Adipocyte (in vitro differentiated cells): ENCODE measurements at regions not wholly inside any gene's neighbourhood (a gene's known extent, or its start where the extent isn't known, plus 50 kb on each side); places are given as distances from the start of the nearest gene placed in this dataset.
"Not testable (repeated sequence)": the region's sequence is repeated elsewhere in the genome, so short reads cannot be mapped to it uniquely, and the experiment has no call there.

Experiments
- DNase-seq: peaks from one replicate; pipeline ENCODE4 v3.0.0-alpha.2; 2015; ENCODE audit warnings: low read depth
- H3K27me3 ChIP-seq: replicated peaks from 2 replicates; pipeline ENCODE4 v1.7.0; 2013; ENCODE audit warnings: mild to moderate bottlenecking, low read length, moderate library complexity; ENCODE audit not compliant: control insufficient read depth, insufficient read depth
- H3K36me3 ChIP-seq: 2 replicates; pipeline ENCODE4 v1.7.0; 2013; ENCODE audit warnings: low read length, mild to moderate bottlenecking, moderate library complexity; ENCODE audit not compliant: control insufficient read depth, insufficient read depth, severe bottlenecking
- H3K4me1 ChIP-seq: 2 replicates; pipeline ENCODE4 v1.7.0; 2013; ENCODE audit warnings: mild to moderate bottlenecking, low read length, moderate library complexity; ENCODE audit not compliant: control insufficient read depth, insufficient read depth
- H3K4me3 ChIP-seq: 2 replicates; pipeline ENCODE4 v1.7.0; 2013; ENCODE audit warnings: mild to moderate bottlenecking, low read length, moderate library complexity
- H3K9ac ChIP-seq: 2 replicates; pipeline ENCODE4 v1.7.0; 2013; ENCODE audit warnings: mild to moderate bottlenecking, low read length, moderate library complexity
- H3K9me3 ChIP-seq: 2 replicates; pipeline ENCODE4 v1.7.0; 2013; ENCODE audit warnings: mild to moderate bottlenecking, low read length, moderate library complexity; ENCODE audit not compliant: control insufficient read depth

GRCh38 chr9:42461863-42462262 lies 278.4 kb downstream of the SPATA31A6 start:
- not testable (repeated sequence) for H3K4me3 ChIP-seq, H3K9ac ChIP-seq, H3K27me3 ChIP-seq, H3K4me1 ChIP-seq, H3K36me3 ChIP-seq, H3K9me3 ChIP-seq, DNase-seq

GRCh38 chr9:42463981-42464380 lies 280.5 kb downstream of the SPATA31A6 start:
- H3K4me1 ChIP-seq, H3K27me3 ChIP-seq, H3K9me3 ChIP-seq, H3K4me3 ChIP-seq, DNase-seq, H3K9ac ChIP-seq, H3K36me3 ChIP-seq: not testable (repeated sequence)

GRCh38 chr9:42470577-42470976 lies 287.1 kb downstream of the SPATA31A6 start:
- not testable (repeated sequence) for H3K36me3 ChIP-seq, H3K4me3 ChIP-seq, H3K9me3 ChIP-seq, H3K27me3 ChIP-seq, H3K4me1 ChIP-seq, H3K9ac ChIP-seq
- DNase-seq = peak; percentile 16

- H3K9me3 ChIP-seq, DNase-seq, H3K4me1 ChIP-seq, H3K27me3 ChIP-seq, H3K9ac ChIP-seq, H3K36me3 ChIP-seq, H3K4me3 ChIP-seq: not testable (repeated sequence)
Measured at GRCh38 chr9:42490989-42491388, 307.5 kb downstream of the SPATA31A6 start.

- H3K36me3 ChIP-seq = not testable (repeated sequence)
Measured at GRCh38 chr9:42502620-42503264, 319.3 kb downstream of the SPATA31A6 start.

GRCh38 chr9:42508111-42508510 lies 324.7 kb downstream of the SPATA31A6 start:
- not testable (repeated sequence) for H3K9ac ChIP-seq, H3K9me3 ChIP-seq, DNase-seq, H3K4me3 ChIP-seq, H3K36me3 ChIP-seq, H3K4me1 ChIP-seq, H3K27me3 ChIP-seq

More at GRCh38 chr9:42502620-42503264, 319.3 kb downstream of the SPATA31A6 start:
- not testable (repeated sequence) for H3K27me3 ChIP-seq, H3K4me1 ChIP-seq, H3K4me3 ChIP-seq, H3K9ac ChIP-seq, DNase-seq, H3K9me3 ChIP-seq

- H3K4me3 ChIP-seq, H3K27me3 ChIP-seq, H3K9ac ChIP-seq, H3K4me1 ChIP-seq, H3K36me3 ChIP-seq, H3K9me3 ChIP-seq, DNase-seq: not testable (repeated sequence)
Measured at GRCh38 chr9:42513535-42513934, 330.1 kb downstream of the SPATA31A6 start.

- H3K36me3 ChIP-seq, DNase-seq, H3K4me3 ChIP-seq: not testable (repeated sequence)
Measured at GRCh38 chr9:42534325-42534983, 351.0 kb downstream of the SPATA31A6 start.

GRCh38 chr9:42534984-42535325 lies 351.5 kb downstream of the SPATA31A6 start:
- not testable (repeated sequence) for H3K27me3 ChIP-seq, H3K4me1 ChIP-seq, H3K9me3 ChIP-seq, H3K36me3 ChIP-seq, H3K9ac ChIP-seq, H3K4me3 ChIP-seq, DNase-seq

More at GRCh38 chr9:42534325-42534983, 351.0 kb downstream of the SPATA31A6 start:
- H3K9ac ChIP-seq, H3K9me3 ChIP-seq, H3K4me1 ChIP-seq, H3K27me3 ChIP-seq: not testable (repeated sequence)

GRCh38 chr9:42550789-42551357 lies 367.4 kb downstream of the SPATA31A6 start:
- not testable (repeated sequence) for H3K27me3 ChIP-seq, H3K4me1 ChIP-seq, H3K9me3 ChIP-seq, H3K9ac ChIP-seq, DNase-seq, H3K4me3 ChIP-seq, H3K36me3 ChIP-seq

- not testable (repeated sequence) for H3K9ac ChIP-seq, H3K27me3 ChIP-seq, H3K4me1 ChIP-seq, H3K9me3 ChIP-seq, H3K36me3 ChIP-seq, DNase-seq, H3K4me3 ChIP-seq
Measured at GRCh38 chr9:42568530-42568929, 385.1 kb downstream of the SPATA31A6 start.
